H1 (cell line): ENCODE measurements at regions not wholly inside any gene's neighbourhood (a gene's known extent, or its start where the extent isn't known, plus 50 kb on each side); places are given as distances from the start of the nearest gene placed in this dataset.

Experiments
- CTCF ChIA-PET: fragments of 300-600 bp; sonication (Branson Sonifier 250); formaldehyde crosslinking; loops from one replicate; lab custom pipeline; 2021; ENCODE audit not compliant: partially characterized antibody; lab: Charles Lee
- POLR2A ChIA-PET: fragments of 300-600 bp; sonication (Branson Sonifier 250); formaldehyde crosslinking; loops from one replicate; lab custom pipeline; 2021; ENCODE audit warnings: inconsistent platforms; ENCODE audit not compliant: partially characterized antibody; lab: Charles Lee
- DNase-seq, 2 experiments: peaks; one replicate each; pipeline versions ENCODE4 v3.0.0 to v3.0.0-alpha.2; 2010 to 2022; ENCODE audit warnings: low spot score in 2 of 2, low read depth in 1 of 2, mixed read lengths in 1 of 2
- FAIRE-seq: peaks from 2 replicates; lab custom pipeline; 2011; peaks lifted over from hg19 to GRCh38; lab: Jason Lieb, UNC
- H2AFZ ChIP-seq: 2 replicates; pipeline ENCODE4 v1.8.1; 2012; ENCODE audit warnings: low read length, inconsistent platforms
- H2AK5ac ChIP-seq: 2 replicates; pipeline ENCODE4 v1.6.1; 2013; ENCODE audit warnings: low read depth, low read length
- H2BK120ac ChIP-seq: replicated peaks from 2 replicates; pipeline ENCODE3; 2013; ENCODE audit warnings: low read depth, low read length, inconsistent platforms
- H2BK12ac ChIP-seq: 2 replicates; pipeline ENCODE4 v1.6.1; 2013; ENCODE audit warnings: low read depth, low read length
- H2BK15ac ChIP-seq: 2 replicates; pipeline ENCODE4 v1.6.1; 2013; ENCODE audit warnings: low read length
- H2BK20ac ChIP-seq: 2 replicates; pipeline ENCODE4 v1.6.1; 2013; ENCODE audit warnings: low read length
- H2BK5ac ChIP-seq: 2 replicates; pipeline ENCODE4 v1.6.1; 2013; ENCODE audit warnings: low read depth, low read length
- H3K14ac ChIP-seq: 2 replicates; pipeline ENCODE4 v1.6.1; 2013; ENCODE audit warnings: inconsistent platforms; ENCODE audit not compliant: insufficient read length
- H3K18ac ChIP-seq: 2 replicates; pipeline ENCODE4 v1.6.1; 2013; ENCODE audit warnings: low read length; ENCODE audit errors: extremely low read depth
- H3K23ac ChIP-seq: 2 replicates; pipeline ENCODE4 v1.6.1; 2013; ENCODE audit warnings: inconsistent platforms; ENCODE audit not compliant: insufficient read length
- H3K23me2 ChIP-seq: 2 replicates; pipeline ENCODE4 v1.6.1; 2013; ENCODE audit warnings: low read depth, low read length
- H3K27ac ChIP-seq: 2 replicates; pipeline ENCODE4 v1.6.1; 2011; ENCODE audit warnings: low read depth, low read length, inconsistent platforms
- H3K27me3 ChIP-seq, 4 experiments: replicated peaks in 1 of 4; 1 replicate in 1 of 4; 2 replicates in 3 of 4; pipeline versions ENCODE4 v1.6.1 to v1.8.1; 2011 to 2013; ENCODE audit warnings: low read length in 3 of 4, mild to moderate bottlenecking in 3 of 4, inconsistent platforms in 2 of 4, mixed read lengths in 2 of 4, moderate library complexity in 1 of 4; ENCODE audit not compliant: control insufficient read depth in 3 of 4, insufficient read depth in 3 of 4; ENCODE audit errors: extremely low read depth in 1 of 4
- H3K36me3 ChIP-seq, 4 experiments: 2 replicates each; pipeline versions ENCODE4 v1.6.1 to v1.8.1; 2011 to 2013; ENCODE audit warnings: mild to moderate bottlenecking in 4 of 4, low read length in 3 of 4, moderate library complexity in 2 of 4, control low read depth in 1 of 4, inconsistent platforms in 1 of 4; ENCODE audit not compliant: insufficient read depth in 4 of 4, control insufficient read depth in 2 of 4
- H3K4ac ChIP-seq: replicated peaks from 2 replicates; pipeline ENCODE3; 2013; ENCODE audit warnings: low read length, low read depth, mixed read lengths, inconsistent platforms; ENCODE audit not compliant: insufficient read length
- H3K4me1 ChIP-seq, 4 experiments: replicated peaks in 1 of 4; 1 replicate in 1 of 4; 2 replicates in 3 of 4; pipeline versions ENCODE4 v1.6.1 to v1.8.1; 2011 to 2013; ENCODE audit warnings: low read length in 3 of 4, inconsistent platforms in 2 of 4, mixed read lengths in 1 of 4; ENCODE audit not compliant: insufficient read depth in 4 of 4, control insufficient read depth in 3 of 4
- H3K4me2 ChIP-seq, 2 experiments: 2 replicates each; pipeline versions ENCODE4 v1.6.1 to v1.8.1; 2011 to 2013; ENCODE audit warnings: low read depth in 2 of 2, low read length in 2 of 2, control low read depth in 1 of 2, inconsistent platforms in 1 of 2, mild to moderate bottlenecking in 1 of 2; ENCODE audit not compliant: insufficient read depth in 1 of 2
- H3K4me3 ChIP-seq, 4 experiments: fragments of 200-600, 300-600 bp in 1 of 4; sonication (generic), shearing (Covaris generic), sonication (Bioruptor Twin) in 1 of 4; 2 replicates each; pipeline versions ENCODE4 v1.5.1 to v1.8.1; 2011 to 2016; ENCODE audit warnings: low read length in 4 of 4, low read depth in 3 of 4, control low read depth in 2 of 4, inconsistent platforms in 2 of 4, mild to moderate bottlenecking in 2 of 4, mixed read lengths in 1 of 4, moderate library complexity in 1 of 4; ENCODE audit not compliant: insufficient read depth in 2 of 4; ENCODE audit errors: extremely low read depth in 1 of 4
- H3K56ac ChIP-seq: replicated peaks from 2 replicates; pipeline ENCODE3; 2013; ENCODE audit warnings: low read depth, mild to moderate bottlenecking, mixed read lengths, low read length, inconsistent platforms; ENCODE audit not compliant: insufficient read length
- H3K79me1 ChIP-seq: 2 replicates; pipeline ENCODE4 v1.6.1; 2013; ENCODE audit warnings: low read depth, low read length, control low read depth
- H3K79me2 ChIP-seq, 2 experiments: 2 replicates each; pipeline versions ENCODE4 v1.6.1 to v1.8.1; 2012 to 2013; ENCODE audit warnings: low read length in 2 of 2, mild to moderate bottlenecking in 2 of 2, inconsistent platforms in 1 of 2; ENCODE audit not compliant: insufficient read depth in 2 of 2, control insufficient read depth in 1 of 2
- H3K9ac ChIP-seq, 4 experiments: replicated peaks in 1 of 4; 1 replicate in 1 of 4; 2 replicates in 3 of 4; pipeline versions ENCODE4 v1.6.1 to v1.8.1; 2011 to 2013; ENCODE audit warnings: low read depth in 3 of 4, low read length in 3 of 4, control low read depth in 2 of 4, mild to moderate bottlenecking in 2 of 4, moderate library complexity in 2 of 4, inconsistent platforms in 1 of 4; ENCODE audit errors: extremely low read depth in 1 of 4
- H3K9me3 ChIP-seq, 2 experiments: 2 replicates each; pipeline versions ENCODE4 v1.6.1 to v1.8.1; 2012 to 2013; ENCODE audit warnings: mild to moderate bottlenecking in 2 of 2, moderate library complexity in 2 of 2, control low read depth in 1 of 2, inconsistent platforms in 1 of 2, low read depth in 1 of 2, low read length in 1 of 2, mixed read lengths in 1 of 2; ENCODE audit not compliant: insufficient read depth in 2 of 2
- H4K20me1 ChIP-seq, 2 experiments: replicated peaks in 1 of 2; 2 replicates each; pipeline versions ENCODE3 to v1.8.1; 2011 to 2013; ENCODE audit warnings: inconsistent platforms in 2 of 2, low read length in 2 of 2, mild to moderate bottlenecking in 1 of 2; ENCODE audit not compliant: insufficient read depth in 2 of 2, control insufficient read depth in 1 of 2
- H4K5ac ChIP-seq: 2 replicates; pipeline ENCODE4 v1.6.1; 2013; ENCODE audit warnings: low read length, low read depth, mixed read lengths, inconsistent platforms; ENCODE audit not compliant: insufficient read length
- H4K8ac ChIP-seq: 2 replicates; pipeline ENCODE4 v1.8.0; 2013; ENCODE audit warnings: mild to moderate bottlenecking, moderate library complexity, low read length, inconsistent platforms; ENCODE audit not compliant: insufficient read depth; ENCODE audit errors: extremely low read depth
- H4K91ac ChIP-seq: replicated peaks from 2 replicates; pipeline ENCODE3; 2013; ENCODE audit warnings: low read length, mixed read lengths, inconsistent platforms; ENCODE audit not compliant: insufficient read length
- HDAC6 ChIP-seq: IDR thresholded peaks from one replicate; pipeline ENCODE4 v1.7.1; 2012; ENCODE audit warnings: low read depth, mild to moderate bottlenecking, inconsistent platforms, low read length, moderate library complexity
- RFX5 ChIP-seq: IDR thresholded peaks from 2 replicates; pipeline ENCODE4 v1.6.1; 2011; ENCODE audit warnings: low read depth, low read length, improper control_type of control experiment, borderline replicate concordance
- SAP30 ChIP-seq: fragments of 300-600 bp; sonication (generic); IDR thresholded peaks from 2 replicates; pipeline ENCODE4 v1.7.1; 2012; ENCODE audit warnings: low read length, moderate library complexity, mild to moderate bottlenecking, inconsistent platforms; ENCODE audit not compliant: insufficient read depth, insufficient replicate concordance
- SIN3A ChIP-seq, 2 experiments: IDR thresholded peaks in 1 of 2; conservative IDR thresholded peaks in 1 of 2; 2 replicates each; pipeline ENCODE4 v1.6.1; 2011 to 2012; ENCODE audit warnings: low read length in 2 of 2, improper control_type of control experiment in 1 of 2, low read depth in 1 of 2, mild to moderate bottlenecking in 1 of 2
- SP2 ChIP-seq: IDR thresholded peaks from 2 replicates; pipeline ENCODE4 v1.6.1; 2012; ENCODE audit warnings: mild to moderate bottlenecking, low read length, inconsistent platforms
- TAF7 ChIP-seq: optimal IDR thresholded peaks from 2 replicates; pipeline ENCODE3; 2011; ENCODE audit warnings: low read depth, mild to moderate bottlenecking, inconsistent platforms, low read length, moderate library complexity, borderline replicate concordance
- YY1 ChIP-seq: IDR thresholded peaks from 2 replicates; pipeline ENCODE4 v1.6.1; 2011; ENCODE audit warnings: low read depth, mild to moderate bottlenecking, low read length
- WGBS, 2 experiments: shearing (Covaris generic) in 1 of 2; methylation state at CpG; one replicate each; pipeline versions ENCODE4 v1.1.6 to v1.1.7; 2013 to 2015; ENCODE audit warnings: low lambda C conversion rate in 2 of 2, mixed read lengths in 2 of 2, inconsistent platforms in 1 of 2, low coverage in 1 of 2, missing lambda C conversion rate in 1 of 2; ENCODE audit not compliant: insufficient replicate concordance in 2 of 2, insufficient coverage in 1 of 2, insufficient read length in 1 of 2; ENCODE audit errors: extremely low coverage in 1 of 2, missing lambda C conversion rate in 1 of 2; 5-methylcytosine and 5-hydroxymethylcytosine counted together
- TF ChIP-seq, protein P1 (sequence below): IDR thresholded peaks from 2 replicates; pipeline ENCODE4 v1.6.1; 2012; ENCODE audit warnings: low read length, inconsistent platforms

DNA sequence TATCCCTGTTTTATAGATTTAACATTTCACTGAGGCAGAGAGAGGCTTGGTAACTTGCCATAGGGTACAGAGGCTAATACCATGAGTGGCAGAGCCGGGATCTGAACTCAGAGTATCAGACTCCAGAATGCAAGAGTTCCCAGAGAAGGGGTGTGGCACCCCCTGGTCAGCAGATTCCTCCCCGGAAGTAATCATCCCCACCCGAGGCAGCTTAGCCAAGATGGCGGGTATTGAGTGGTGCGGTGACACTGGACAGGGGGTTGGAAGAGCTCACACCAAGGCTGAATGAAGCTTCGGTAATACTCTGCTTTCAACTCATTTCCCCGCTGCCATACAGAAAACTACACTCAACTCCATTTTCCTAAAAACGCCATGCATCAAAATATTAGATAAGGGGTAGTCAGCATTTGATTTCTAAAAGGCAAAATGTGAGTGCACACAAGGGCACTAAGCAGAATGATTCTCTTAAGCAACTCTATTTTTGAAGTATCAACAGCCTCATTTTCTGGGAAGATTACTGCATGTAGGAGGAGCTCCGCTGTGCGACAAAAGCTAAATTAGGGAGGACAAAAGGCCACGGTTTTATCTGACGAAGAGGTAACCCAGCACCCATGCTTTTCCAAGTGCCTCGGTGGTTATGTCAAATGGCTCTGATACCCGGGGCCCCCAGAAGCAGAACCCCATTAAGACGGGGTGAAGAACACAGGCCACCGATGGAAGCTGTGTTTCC, 166.7 kb downstream of the NUP210 start:
- 89% methylated on average over 16 of the region's 16 CpGs; no CpG with 5 or more reads in 1 of the 2 experiments for WGBS, 2 experiments
- Histone ChIP-seq H3K56ac (no peak overlapping the region), H3K27me3 (no peaks in the 10 kb centered on the region), H3K4me1 (peaks cover 0 to 2% (median 0%) of the 10 kb centered on the region in 4 experiments; a peak in 1 of 7 replicates), H2BK5ac (no peak overlapping the region), H2BK120ac (no peak overlapping the region), H3K79me2 (no peaks in the 10 kb centered on the region), H3K36me3 (no peaks in the 10 kb centered on the region), H3K23ac (no peak overlapping the region), H2BK12ac (no peak overlapping the region), H3K4me3 (no peak overlapping the region), H2AK5ac (no peak overlapping the region), H3K9me3 (no peaks in the 10 kb centered on the region), H2BK20ac (no peak overlapping the region), H4K91ac (no peak overlapping the region), H2BK15ac (no peak overlapping the region; the same call in 1 of the 2 replicates), H4K5ac (no peak overlapping the region), H3K4ac (no peak overlapping the region), H4K8ac (no peak overlapping the region), H3K23me2 (no peaks in the 10 kb centered on the region), H3K4me2 (no peak overlapping the region), H3K27ac (no peak overlapping the region), H3K14ac (no peak overlapping the region), H3K79me1 (peaks cover 2% of the 10 kb centered on the region; the same call in 1 of the 2 replicates), H4K20me1 (peaks cover 0 to 2% of the 10 kb centered on the region in 2 experiments), H3K18ac (no peak overlapping the region), H3K9ac (no peak overlapping the region), H2AFZ (no peak overlapping the region)
- no peak for DNase-seq
- no peak for FAIRE-seq
- ChIA-PET CTCF (interaction anchor here (1.1 to 4.4 kb wide), 5 partner anchors 8 to 241 kb away, joined by 3 to 35 read pairs (median 4); no protein-coding TSS in a partner anchor), POLR2A (no interaction called here)
- TF ChIP-seq SAP30 = no peak
- TF ChIP-seq SP2 = no peak
- no peak for TF ChIP-seq SIN3A (conservative IDR thresholded peaks at IDR 0.05 in 1 of 2, IDR thresholded peaks at IDR 0.05 in 1 of 2; ENCODE audit: low read depth in 1 of 2, low read length in 2 of 2)
- no peak for TF ChIP-seq RFX5
- TF ChIP-seq HDAC6 = no peak
- no peak for TF ChIP-seq YY1
- no peak for TF ChIP-seq TAF7
- TF ChIP-seq, protein P1, sequence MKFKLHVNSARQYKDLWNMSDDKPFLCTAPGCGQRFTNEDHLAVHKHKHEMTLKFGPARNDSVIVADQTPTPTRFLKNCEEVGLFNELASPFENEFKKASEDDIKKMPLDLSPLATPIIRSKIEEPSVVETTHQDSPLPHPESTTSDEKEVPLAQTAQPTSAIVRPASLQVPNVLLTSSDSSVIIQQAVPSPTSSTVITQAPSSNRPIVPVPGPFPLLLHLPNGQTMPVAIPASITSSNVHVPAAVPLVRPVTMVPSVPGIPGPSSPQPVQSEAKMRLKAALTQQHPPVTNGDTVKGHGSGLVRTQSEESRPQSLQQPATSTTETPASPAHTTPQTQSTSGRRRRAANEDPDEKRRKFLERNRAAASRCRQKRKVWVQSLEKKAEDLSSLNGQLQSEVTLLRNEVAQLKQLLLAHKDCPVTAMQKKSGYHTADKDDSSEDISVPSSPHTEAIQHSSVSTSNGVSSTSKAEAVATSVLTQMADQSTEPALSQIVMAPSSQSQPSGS = no peak
